B cell (primary cell): ENCODE measurements at regions not wholly inside any gene's neighbourhood (a gene's known extent, or its start where the extent isn't known, plus 50 kb on each side); places are given as distances from the start of the nearest gene placed in this dataset.

Experiments
- ATAC-seq: fragments of 200-7000 bp; cut with Tn5 transposase; one replicate; pipeline ENCODE4 v1.10.0; 2021; ENCODE audit warnings: low read depth, mild to moderate bottlenecking, moderate number of reproducible peaks, moderate library complexity
- CTCF ChIA-PET: fragments of 350-600 bp; sonication (Branson Sonifier 250); formaldehyde crosslinking; loops from one replicate; lab custom pipeline; 2021; ENCODE audit warnings: antibody characterized with exemption, inconsistent platforms; lab: Charles Lee
- POLR2A ChIA-PET: fragments of 350-600 bp; sonication (Branson Sonifier 250); formaldehyde crosslinking; loops from one replicate; lab custom pipeline; 2021; ENCODE audit warnings: antibody characterized with exemption; lab: Charles Lee
- DNase-seq: peaks from one replicate; pipeline ENCODE4 v3.0.0; 2013
- H2AFZ ChIP-seq: 2 replicates; pipeline ENCODE4 v1.6.1; 2012; ENCODE audit warnings: mild to moderate bottlenecking, low read depth, low read length; ENCODE audit not compliant: insufficient read depth, poor library complexity, severe bottlenecking
- H3K27ac ChIP-seq, 2 donors: 1 replicate in 1 of 2; 2 replicates in 1 of 2; pipeline ENCODE4 v1.5.1; 2012 to 2013; ENCODE audit warnings: low read length in 2 of 2, mild to moderate bottlenecking in 2 of 2, moderate library complexity in 1 of 2
- H3K27me3 ChIP-seq, 4 experiments: fragments of 200-600 bp in 1 of 4; sonication (generic) in 1 of 4; replicated peaks in 1 of 4; 1 replicate in 2 of 4; 2 replicates in 2 of 4; pipeline versions ENCODE4 v1.6.1 to v1.7.0; 2013 to 2016; ENCODE audit warnings: low read length in 3 of 4, mild to moderate bottlenecking in 2 of 4, mixed read lengths in 1 of 4, moderate library complexity in 1 of 4; ENCODE audit not compliant: insufficient read depth in 4 of 4, control insufficient read depth in 3 of 4; ENCODE audit errors: control extremely low read depth in 1 of 4
- H3K36me3 ChIP-seq, 2 experiments: replicated peaks in 1 of 2; 1 replicate in 1 of 2; 2 replicates in 1 of 2; pipeline versions ENCODE4 v1.6.1 to v1.7.1; 2013; ENCODE audit warnings: low read length in 1 of 2; ENCODE audit not compliant: insufficient read depth in 2 of 2, control insufficient read depth in 1 of 2; ENCODE audit errors: control extremely low read depth in 1 of 2, extremely low read depth in 1 of 2
- H3K4me1 ChIP-seq, 2 donors: fragments of 200-600 bp in 1 of 2; sonication (generic) in 1 of 2; 1 replicate in 1 of 2; 2 replicates in 1 of 2; pipeline versions ENCODE4 v1.5.1 to v1.6.1; 2013 to 2017; ENCODE audit warnings: low read length in 2 of 2; ENCODE audit not compliant: control insufficient read depth in 2 of 2, insufficient read depth in 2 of 2
- H3K4me2 ChIP-seq: replicated peaks from 2 replicates; pipeline ENCODE3; 2012; ENCODE audit warnings: mild to moderate bottlenecking, low read depth, low read length; ENCODE audit not compliant: poor library complexity, severe bottlenecking
- H3K4me3 ChIP-seq, 5 experiments: fragments of 200-600 bp in 1 of 5; sonication (generic) in 1 of 5; 1 replicate in 3 of 5; 2 replicates in 2 of 5; pipeline versions ENCODE4 v1.5.1 to v1.7.0; 2011 to 2016; ENCODE audit warnings: low read length in 4 of 5, mild to moderate bottlenecking in 4 of 5, low read depth in 2 of 5, control low read depth in 1 of 5, moderate library complexity in 1 of 5; ENCODE audit not compliant: insufficient read depth in 1 of 5; ENCODE audit errors: control extremely low read depth in 1 of 5, extremely low read depth in 1 of 5
- H3K79me2 ChIP-seq: fragments of 200-600 bp; sonication (generic); one replicate; pipeline ENCODE4 v1.6.0; 2016; ENCODE audit warnings: low read length; ENCODE audit not compliant: control insufficient read depth, insufficient read depth
- H3K9ac ChIP-seq: fragments of 200-600 bp; sonication (generic); 2 replicates; pipeline ENCODE4 v1.6.1; 2017; ENCODE audit warnings: mild to moderate bottlenecking, low read length, moderate library complexity
- H3K9me3 ChIP-seq, 3 donors: one replicate each; pipeline versions ENCODE4 v1.6.1 to v1.7.1; 2013; ENCODE audit warnings: low read length in 2 of 3; ENCODE audit not compliant: control insufficient read depth in 2 of 3, insufficient read depth in 1 of 3; ENCODE audit errors: control extremely low read depth in 1 of 3
- H4K20me1 ChIP-seq: 2 replicates; pipeline ENCODE4 v1.6.0; 2012; ENCODE audit warnings: mild to moderate bottlenecking, low read length; ENCODE audit not compliant: insufficient read depth, control insufficient read depth, poor library complexity, severe bottlenecking
- H3K27ac Mint-ChIP-seq: one replicate; pipeline ENCODE4 v1.8.0; 2021; ENCODE audit warnings: mixed read lengths
- H3K27me3 Mint-ChIP-seq: one replicate; pipeline ENCODE4 v1.8.0; 2021; ENCODE audit warnings: mixed read lengths
- H3K4me1 Mint-ChIP-seq: one replicate; pipeline ENCODE4 v1.8.0; 2021; ENCODE audit warnings: mixed read lengths
- H3K4me3 Mint-ChIP-seq: one replicate; pipeline ENCODE4 v1.8.0; 2021; ENCODE audit warnings: mixed read lengths
- H3K9me3 Mint-ChIP-seq: one replicate; pipeline ENCODE4 v1.8.0; 2022; ENCODE audit warnings: mixed read lengths; ENCODE audit not compliant: insufficient read depth
- CTCF ChIP-seq: fragments of 200-600 bp; IDR thresholded peaks from one replicate; pipeline ENCODE4 v1.8.0; 2022; ENCODE audit warnings: antibody characterized with exemption, mild to moderate bottlenecking
- EZH2 ChIP-seq: IDR thresholded peaks from 2 replicates; pipeline ENCODE4 v1.6.1; 2012; ENCODE audit warnings: borderline replicate concordance, low read depth, mild to moderate bottlenecking, moderate library complexity, low read length; ENCODE audit not compliant: insufficient read depth, poor library complexity, severe bottlenecking
- intact Hi-C: fragments of 100-400 bp; cut with micrococcal nuclease; formaldehyde crosslinking; loops from one replicate; pipeline ENCODE4 v1.10.0; 2022

- no peaks in the 10 kb centered on the region for H4K20me1 ChIP-seq
- no peak overlapping the region for H3K9ac ChIP-seq
- H3K4me2 ChIP-seq = no peak overlapping the region
- Mint-ChIP-seq H3K27ac (no peak overlapping the region), H3K4me1 (no peaks in the 10 kb centered on the region), H3K4me3 (no peak overlapping the region), H3K9me3 (peaks cover 9% of the 10 kb centered on the region), H3K27me3 (no peaks in the 10 kb centered on the region)
- no peaks in the 10 kb centered on the region for H3K4me1 ChIP-seq
- no peaks in the 10 kb centered on the region for H3K36me3 ChIP-seq
- no peak overlapping the region for H2AFZ ChIP-seq
- DNase-seq = no peak
- intact Hi-C loops = no loop called here
- H3K4me3 ChIP-seq = no peak overlapping the region
- no peaks in the 10 kb centered on the region for H3K27me3 ChIP-seq
- no peak overlapping the region for H3K27ac ChIP-seq
- TF ChIP-seq CTCF (no peak), EZH2 (no peak)
- CTCF ChIA-PET = no interaction called here
- ATAC-seq = no peak
- H3K9me3 ChIP-seq = peaks cover 0 to 20% (median 12%) of the 10 kb centered on the region in 3 donors
- no peaks in the 10 kb centered on the region for H3K79me2 ChIP-seq
- POLR2A ChIA-PET = no interaction called here
These were observed 345.0 kb upstream of the CCDC179 start for GRCh38 chr11:23205156-23205871.

- ATAC-seq = no peak
- peaks cover 0 to 18% (median 12%) of the 10 kb centered on the region in 3 donors for H3K9me3 ChIP-seq
- no peak overlapping the region for H3K4me2 ChIP-seq
- H3K36me3 ChIP-seq = no peaks in the 10 kb centered on the region
- Mint-ChIP-seq H3K9me3 (peaks cover 7% of the 10 kb centered on the region), H3K27me3 (no peaks in the 10 kb centered on the region), H3K4me1 (no peaks in the 10 kb centered on the region), H3K27ac (no peak overlapping the region), H3K4me3 (no peak overlapping the region)
- no peak overlapping the region for H3K4me3 ChIP-seq
- no peak for TF ChIP-seq EZH2
- no peak for TF ChIP-seq CTCF
- intact Hi-C loops = no loop called here
- no peak overlapping the region for H2AFZ ChIP-seq
- no peaks in the 10 kb centered on the region for H3K4me1 ChIP-seq
- no peak overlapping the region for H3K27ac ChIP-seq
- no peaks in the 10 kb centered on the region for H3K27me3 ChIP-seq
- ChIA-PET POLR2A (no interaction called here), CTCF (no interaction called here)
- no peak for DNase-seq
- no peaks in the 10 kb centered on the region for H3K79me2 ChIP-seq
- no peaks in the 10 kb centered on the region for H4K20me1 ChIP-seq
- no peak overlapping the region for H3K9ac ChIP-seq
These were observed 346.6 kb upstream of the CCDC179 start for GRCh38 chr11:23206741-23207336.
